GM12801 (cell line): ENCODE measurements at regions not wholly inside any gene's neighbourhood (a gene's known extent, or its start where the extent isn't known, plus 50 kb on each side); places are given as distances from the start of the nearest gene placed in this dataset.

Source experiments
- TF ChIP-seq, protein P1 (sequence below): IDR thresholded peaks from one replicate; pipeline ENCODE4 v1.5.1; 2011; ENCODE audit warnings: control low read depth; ENCODE audit not compliant: insufficient read length; ENCODE audit errors: extremely low read depth

DNA sequence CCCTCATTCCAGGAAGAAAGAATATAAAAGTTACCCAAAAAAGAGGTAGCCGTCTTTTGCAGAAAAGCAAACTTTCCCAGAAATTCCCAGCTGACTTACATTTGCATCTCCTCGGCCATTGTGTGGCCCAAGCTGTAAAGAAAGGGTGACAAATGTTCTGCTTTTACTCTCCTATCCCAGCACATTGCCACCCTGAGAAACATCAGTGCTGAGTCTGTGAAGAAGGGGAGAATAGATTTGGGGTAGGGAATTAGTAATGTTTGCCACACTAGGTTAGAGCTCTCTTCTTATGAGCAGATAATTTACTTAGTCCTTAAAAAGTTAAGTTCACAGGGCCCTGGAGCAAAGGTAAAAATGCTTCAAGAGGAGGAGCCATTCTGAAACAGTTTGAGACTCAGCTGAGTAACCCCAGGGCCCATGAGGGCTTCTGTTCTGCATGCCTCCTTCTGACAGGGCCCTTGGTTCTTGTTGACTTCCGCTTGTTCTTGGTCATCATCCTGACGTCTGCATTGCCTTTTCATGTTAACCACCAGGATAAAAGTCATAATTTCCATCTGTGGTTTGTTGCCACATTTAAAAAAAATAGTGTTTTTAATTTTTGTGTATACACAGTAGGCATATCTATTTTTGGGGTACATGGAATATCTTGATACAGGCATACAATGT, 550.7 kb downstream of the RNF144A start:
- TF ChIP-seq, protein P1, sequence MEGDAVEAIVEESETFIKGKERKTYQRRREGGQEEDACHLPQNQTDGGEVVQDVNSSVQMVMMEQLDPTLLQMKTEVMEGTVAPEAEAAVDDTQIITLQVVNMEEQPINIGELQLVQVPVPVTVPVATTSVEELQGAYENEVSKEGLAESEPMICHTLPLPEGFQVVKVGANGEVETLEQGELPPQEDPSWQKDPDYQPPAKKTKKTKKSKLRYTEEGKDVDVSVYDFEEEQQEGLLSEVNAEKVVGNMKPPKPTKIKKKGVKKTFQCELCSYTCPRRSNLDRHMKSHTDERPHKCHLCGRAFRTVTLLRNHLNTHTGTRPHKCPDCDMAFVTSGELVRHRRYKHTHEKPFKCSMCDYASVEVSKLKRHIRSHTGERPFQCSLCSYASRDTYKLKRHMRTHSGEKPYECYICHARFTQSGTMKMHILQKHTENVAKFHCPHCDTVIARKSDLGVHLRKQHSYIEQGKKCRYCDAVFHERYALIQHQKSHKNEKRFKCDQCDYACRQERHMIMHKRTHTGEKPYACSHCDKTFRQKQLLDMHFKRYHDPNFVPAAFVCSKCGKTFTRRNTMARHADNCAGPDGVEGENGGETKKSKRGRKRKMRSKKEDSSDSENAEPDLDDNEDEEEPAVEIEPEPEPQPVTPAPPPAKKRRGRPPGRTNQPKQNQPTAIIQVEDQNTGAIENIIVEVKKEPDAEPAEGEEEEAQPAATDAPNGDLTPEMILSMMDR, result no peak

- TF ChIP-seq, protein P1, result no peak
These were observed 551.2 kb downstream of the RNF144A start for GRCh38 chr2:7468448-7468828.

DNA sequence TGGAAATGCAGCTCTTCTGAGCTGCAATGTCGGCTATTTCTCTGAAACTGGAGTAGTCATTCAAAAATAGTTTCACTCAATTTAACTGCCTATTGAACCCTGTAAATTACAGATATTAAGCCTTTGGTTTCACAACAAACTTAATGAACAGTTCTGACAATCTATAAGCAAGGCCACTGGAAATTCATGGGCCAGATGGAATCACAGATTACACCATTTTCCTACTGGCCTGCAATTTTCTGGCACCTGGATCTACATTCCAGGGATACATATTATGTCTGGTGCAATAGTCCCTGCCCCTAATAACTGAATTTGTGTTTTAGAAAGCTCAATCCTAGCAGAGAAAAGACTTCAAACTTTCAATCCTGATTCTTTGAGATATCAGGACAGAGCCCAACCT, 551.7 kb downstream of the RNF144A start:
- TF ChIP-seq, protein P1, result no peak

DNA sequence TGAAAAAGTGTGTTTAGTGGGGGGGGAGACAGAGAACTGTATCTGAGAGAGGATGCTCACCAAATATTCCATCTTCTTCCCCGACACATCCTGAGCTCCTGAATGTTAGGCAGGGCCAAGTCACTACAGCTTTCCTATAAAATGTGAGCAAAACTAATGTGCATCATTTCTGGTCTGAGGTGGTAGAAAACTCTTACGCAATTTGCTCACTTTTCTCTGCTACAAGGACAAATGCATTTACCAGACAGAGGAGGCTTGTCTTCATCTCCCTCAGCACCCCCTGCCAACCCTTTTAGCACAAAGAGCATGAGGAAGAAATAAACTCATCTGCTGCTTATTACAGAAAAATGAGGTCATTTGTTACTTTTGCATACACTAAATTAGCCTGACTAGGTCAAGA, 554.0 kb downstream of the RNF144A start:
- TF ChIP-seq, protein P1, result no peak

DNA sequence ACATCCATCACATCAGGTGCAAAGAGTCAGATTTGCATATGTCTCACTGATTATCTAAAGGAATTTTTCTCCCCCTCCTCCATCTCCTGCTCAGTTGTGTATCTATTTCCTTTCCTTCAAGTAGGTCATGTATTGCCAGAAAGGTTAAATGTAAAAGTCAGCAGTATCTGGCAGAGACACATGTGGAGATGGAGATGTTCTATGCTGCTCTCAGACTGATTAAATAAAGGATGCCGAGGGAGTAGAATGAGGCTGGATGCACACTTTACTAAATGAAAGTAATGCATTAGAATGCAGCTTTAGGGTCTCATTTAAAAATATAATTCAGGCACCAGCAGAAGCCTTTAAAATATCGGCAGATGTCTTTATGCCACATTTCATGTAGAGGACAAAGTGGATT, 555.3 kb downstream of the RNF144A start:
- TF ChIP-seq, protein P1, result no peak

DNA sequence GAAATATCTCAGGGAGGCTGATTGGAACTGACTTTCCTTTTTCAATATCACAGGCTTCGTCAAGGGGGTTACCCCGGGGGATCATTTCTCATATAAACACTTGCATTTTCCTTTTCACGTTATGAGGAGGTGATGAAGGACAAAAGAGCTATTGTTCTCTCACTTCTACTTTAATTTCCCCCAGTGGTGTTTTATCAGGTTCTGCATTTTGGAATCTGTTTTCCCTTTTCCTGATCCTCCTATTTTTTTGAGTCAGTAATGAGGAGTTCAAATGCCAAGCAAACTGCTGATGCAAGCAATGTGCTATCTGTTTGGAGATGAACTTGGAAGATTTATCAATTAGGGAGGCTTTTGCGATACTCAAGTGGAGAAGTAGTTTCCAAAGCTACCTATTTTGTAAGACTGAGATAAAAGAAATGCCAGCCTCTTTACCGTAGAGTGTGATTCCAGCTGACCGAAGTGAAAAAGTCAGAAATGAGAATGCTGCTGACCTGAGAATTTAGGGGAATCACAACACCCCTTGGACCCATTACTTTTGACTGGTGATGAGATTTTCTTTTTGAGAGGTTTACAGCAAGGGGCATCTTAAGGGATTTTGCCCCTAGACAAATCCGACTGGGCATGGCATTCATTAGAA, 556.0 kb downstream of the RNF144A start:
- TF ChIP-seq, protein P1, result no peak

- TF ChIP-seq, protein P1, result no peak
These were observed 559.2 kb downstream of the RNF144A start for GRCh38 chr2:7476371-7476770.

- TF ChIP-seq, protein P1, result no peak
These were observed 562.4 kb downstream of the RNF144A start for GRCh38 chr2:7479603-7480002.
